ENCODE measurements at regions not wholly inside any gene's neighbourhood (a gene's known extent, or its start where the extent isn't known, plus 50 kb on each side); places are given as distances from the start of the nearest gene placed in this dataset.

- Histone ChIP-seq H3K27me3 (ENCODE audit: low read length) (no peaks in the 10 kb centered on the region), H3K79me2 (ENCODE audit: insufficient read depth, low read length) (no peaks in the 10 kb centered on the region), H3K9ac (ENCODE audit: low read length) (no peak overlapping the region), H3K4me3 (ENCODE audit: insufficient read depth, low read length, poor library complexity, severe bottlenecking) (no peak overlapping the region), H3K4me2 (ENCODE audit: low read depth, low read length, poor library complexity, severe bottlenecking) (no peak overlapping the region), H3F3A (ENCODE audit: insufficient read depth) (no peaks in the 10 kb centered on the region), H3K9me3 (ENCODE audit: insufficient read depth, low read length) (no peaks in the 10 kb centered on the region), H3K9me2 (replicated peaks; ENCODE audit: insufficient read depth, low read length) (no peaks in the 10 kb centered on the region), H3K36me3 (ENCODE audit: low read length) (no peaks in the 10 kb centered on the region), H4K20me1 (ENCODE audit: low read depth, low read length) (no peaks in the 10 kb centered on the region), H2AFZ (ENCODE audit: low read depth, low read length, severe bottlenecking) (no peak overlapping the region), H3K27ac (ENCODE audit: low read depth, low read length) (no peak overlapping the region)
- TF ChIP-seq, protein P1, sequence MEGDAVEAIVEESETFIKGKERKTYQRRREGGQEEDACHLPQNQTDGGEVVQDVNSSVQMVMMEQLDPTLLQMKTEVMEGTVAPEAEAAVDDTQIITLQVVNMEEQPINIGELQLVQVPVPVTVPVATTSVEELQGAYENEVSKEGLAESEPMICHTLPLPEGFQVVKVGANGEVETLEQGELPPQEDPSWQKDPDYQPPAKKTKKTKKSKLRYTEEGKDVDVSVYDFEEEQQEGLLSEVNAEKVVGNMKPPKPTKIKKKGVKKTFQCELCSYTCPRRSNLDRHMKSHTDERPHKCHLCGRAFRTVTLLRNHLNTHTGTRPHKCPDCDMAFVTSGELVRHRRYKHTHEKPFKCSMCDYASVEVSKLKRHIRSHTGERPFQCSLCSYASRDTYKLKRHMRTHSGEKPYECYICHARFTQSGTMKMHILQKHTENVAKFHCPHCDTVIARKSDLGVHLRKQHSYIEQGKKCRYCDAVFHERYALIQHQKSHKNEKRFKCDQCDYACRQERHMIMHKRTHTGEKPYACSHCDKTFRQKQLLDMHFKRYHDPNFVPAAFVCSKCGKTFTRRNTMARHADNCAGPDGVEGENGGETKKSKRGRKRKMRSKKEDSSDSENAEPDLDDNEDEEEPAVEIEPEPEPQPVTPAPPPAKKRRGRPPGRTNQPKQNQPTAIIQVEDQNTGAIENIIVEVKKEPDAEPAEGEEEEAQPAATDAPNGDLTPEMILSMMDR (IDR thresholded peaks at IDR 0.05; ENCODE audit: insufficient read depth, low read length, poor library complexity, severe bottlenecking), result no peak
Measured at GRCh38 chr9:74348777-74349176, 148.4 kb upstream of the RORB start.

DNA sequence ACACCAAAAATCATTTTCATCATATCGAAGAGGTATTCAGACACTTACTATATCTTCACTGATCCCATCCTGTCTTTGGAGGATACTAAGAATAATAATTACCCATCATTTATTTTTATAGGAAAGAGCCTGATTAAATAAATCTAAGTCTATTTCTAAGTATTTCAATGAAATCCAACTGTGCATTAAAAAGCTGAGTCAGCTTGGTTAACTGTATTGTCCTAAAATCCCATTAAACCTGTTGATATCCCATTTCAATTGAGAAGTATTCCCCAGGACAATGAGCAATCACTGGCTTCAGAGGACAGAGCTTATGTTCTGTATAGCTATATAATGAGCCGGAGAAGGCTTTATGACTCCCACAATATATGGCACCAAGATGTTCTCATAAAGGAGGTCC lies 142.0 kb upstream of the RORB start:
- no peak overlapping the region for H3K4me2 ChIP-seq (ENCODE audit: low read depth, low read length, poor library complexity, severe bottlenecking)
- H3K79me2 ChIP-seq (ENCODE audit: insufficient read depth, low read length), result no peaks in the 10 kb centered on the region
- H3F3A ChIP-seq (ENCODE audit: insufficient read depth), result no peaks in the 10 kb centered on the region
- H3K27me3 ChIP-seq (ENCODE audit: low read length), result no peaks in the 10 kb centered on the region
- no peak overlapping the region for H3K9ac ChIP-seq (ENCODE audit: low read length)
- H3K4me3 ChIP-seq (ENCODE audit: insufficient read depth, low read length, poor library complexity, severe bottlenecking), result no peak overlapping the region
- no peaks in the 10 kb centered on the region for H3K9me3 ChIP-seq (ENCODE audit: insufficient read depth, low read length)
- no peak overlapping the region for H2AFZ ChIP-seq (ENCODE audit: low read depth, low read length, severe bottlenecking)
- no peak overlapping the region for H3K27ac ChIP-seq (ENCODE audit: low read depth, low read length)
- H3K9me2 ChIP-seq (replicated peaks; ENCODE audit: insufficient read depth, low read length), result no peaks in the 10 kb centered on the region
- H3K36me3 ChIP-seq (ENCODE audit: low read length), result no peaks in the 10 kb centered on the region
- H4K20me1 ChIP-seq (ENCODE audit: low read depth, low read length), result no peaks in the 10 kb centered on the region
- TF ChIP-seq, protein P1 (IDR thresholded peaks at IDR 0.05; ENCODE audit: insufficient read depth, low read length, poor library complexity, severe bottlenecking), result no peak
- no peak for TF ChIP-seq EZH2phosphoT487 (conservative IDR thresholded peaks at IDR 0.05; ENCODE audit: low read length)

DNA sequence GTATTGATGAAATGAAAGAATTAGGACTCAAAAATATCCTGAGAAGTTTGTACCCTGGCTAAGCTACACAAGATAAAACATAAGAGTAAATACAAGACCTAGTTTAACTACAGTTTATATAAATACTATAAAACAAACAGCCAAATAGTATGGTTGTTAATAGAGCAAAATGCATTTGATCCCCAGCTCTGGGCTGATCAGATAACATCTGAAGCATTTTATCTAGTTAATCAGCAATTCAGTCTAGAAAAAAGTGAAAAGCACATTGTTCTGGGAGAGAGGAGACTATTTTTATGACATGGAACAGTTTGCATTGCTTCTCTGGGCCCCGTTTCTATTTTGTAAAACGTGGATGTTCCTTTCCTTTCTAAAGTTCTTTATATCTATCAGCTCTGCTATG lies 139.6 kb upstream of the RORB start:
- Histone ChIP-seq H3K79me2 (ENCODE audit: insufficient read depth, low read length) (no peaks in the 10 kb centered on the region), H3K27ac (ENCODE audit: low read depth, low read length) (no peak overlapping the region), H4K20me1 (ENCODE audit: low read depth, low read length) (no peaks in the 10 kb centered on the region), H2AFZ (ENCODE audit: low read depth, low read length, severe bottlenecking) (no peak overlapping the region), H3K4me2 (ENCODE audit: low read depth, low read length, poor library complexity, severe bottlenecking) (no peak overlapping the region), H3F3A (ENCODE audit: insufficient read depth) (no peaks in the 10 kb centered on the region), H3K36me3 (ENCODE audit: low read length) (no peaks in the 10 kb centered on the region), H3K9me2 (replicated peaks; ENCODE audit: insufficient read depth, low read length) (no peaks in the 10 kb centered on the region), H3K9me3 (ENCODE audit: insufficient read depth, low read length) (no peaks in the 10 kb centered on the region), H3K27me3 (ENCODE audit: low read length) (no peaks in the 10 kb centered on the region), H3K9ac (ENCODE audit: low read length) (no peak overlapping the region), H3K4me3 (ENCODE audit: insufficient read depth, low read length, poor library complexity, severe bottlenecking) (no peak overlapping the region)
- TF ChIP-seq, protein P1 (IDR thresholded peaks at IDR 0.05; ENCODE audit: insufficient read depth, low read length, poor library complexity, severe bottlenecking), result no peak
- TF ChIP-seq EZH2phosphoT487 (conservative IDR thresholded peaks at IDR 0.05; ENCODE audit: low read length), result no peak

DNA sequence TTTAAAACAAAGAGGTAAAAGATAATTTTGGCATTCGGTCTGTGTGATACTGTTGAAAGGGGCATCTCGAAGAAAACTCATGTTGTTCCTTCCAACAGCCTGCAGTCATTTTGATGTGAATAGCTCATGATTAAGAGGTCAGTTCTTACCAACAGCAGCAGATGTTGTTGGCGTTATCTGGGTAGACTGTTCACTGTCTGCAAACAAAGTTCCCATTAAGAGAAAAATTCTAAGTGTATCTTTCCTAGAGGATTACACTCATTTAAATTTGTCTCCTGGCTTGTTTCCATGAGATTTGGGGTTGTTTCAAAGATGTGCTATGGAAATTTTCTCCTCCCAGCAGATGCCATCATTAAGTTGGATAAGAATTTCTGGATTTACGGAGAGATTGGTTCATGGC lies 138.2 kb upstream of the RORB start:
- no peak overlapping the region for H3K4me3 ChIP-seq (ENCODE audit: insufficient read depth, low read length, poor library complexity, severe bottlenecking)
- no peak overlapping the region for H2AFZ ChIP-seq (ENCODE audit: low read depth, low read length, severe bottlenecking)
- H3K9ac ChIP-seq (ENCODE audit: low read length), result no peak overlapping the region
- H4K20me1 ChIP-seq (ENCODE audit: low read depth, low read length), result no peaks in the 10 kb centered on the region
- H3F3A ChIP-seq (ENCODE audit: insufficient read depth), result no peaks in the 10 kb centered on the region
- no peak for TF ChIP-seq EZH2phosphoT487 (conservative IDR thresholded peaks at IDR 0.05; ENCODE audit: low read length)
- TF ChIP-seq, protein P1 (IDR thresholded peaks at IDR 0.05; ENCODE audit: insufficient read depth, low read length, poor library complexity, severe bottlenecking), result no peak
- H3K27me3 ChIP-seq (ENCODE audit: low read length), result no peaks in the 10 kb centered on the region
- H3K9me2 ChIP-seq (replicated peaks; ENCODE audit: insufficient read depth, low read length), result no peaks in the 10 kb centered on the region
- H3K9me3 ChIP-seq (ENCODE audit: insufficient read depth, low read length), result no peaks in the 10 kb centered on the region
- no peaks in the 10 kb centered on the region for H3K79me2 ChIP-seq (ENCODE audit: insufficient read depth, low read length)
- H3K27ac ChIP-seq (ENCODE audit: low read depth, low read length), result no peak overlapping the region
- no peaks in the 10 kb centered on the region for H3K36me3 ChIP-seq (ENCODE audit: low read length)
- no peak overlapping the region for H3K4me2 ChIP-seq (ENCODE audit: low read depth, low read length, poor library complexity, severe bottlenecking)

All from SU-DHL-6 (cell line).